ENCODE measurements at regions not wholly inside any gene's neighbourhood (a gene's known extent, or its start where the extent isn't known, plus 50 kb on each side); places are given as distances from the start of the nearest gene placed in this dataset.

- peak; percentile 68 for FAIRE-seq
These were observed 101.4 kb upstream of the GOLIM4 start for GRCh38 chr3:168197162-168197561.

- FAIRE-seq: no peak
These were observed 96.1 kb upstream of the GOLIM4 start for GRCh38 chr3:168191856-168192255.

- no peak for FAIRE-seq
These were observed 91.5 kb upstream of the GOLIM4 start for GRCh38 chr3:168187233-168187632.

GRCh38 chr3:168186293-168186983 is 90.7 kb upstream of the GOLIM4 start:
- FAIRE-seq: no peak

GRCh38 chr3:168183774-168184173 is 88.0 kb upstream of the GOLIM4 start:
- no peak for FAIRE-seq

- no peak for FAIRE-seq
These were observed 73.0 kb upstream of the GOLIM4 start for GRCh38 chr3:168168743-168169142.

GRCh38 chr3:168165390-168166269 is 69.9 kb upstream of the GOLIM4 start:
- peak; percentile 98 for FAIRE-seq

- no peak for FAIRE-seq
These were observed 66.4 kb upstream of the GOLIM4 start for GRCh38 chr3:168162172-168162571.

- FAIRE-seq: no peak
These were observed 66.0 kb upstream of the GOLIM4 start for GRCh38 chr3:168161696-168162095.

GRCh38 chr3:168157903-168158302 is 62.2 kb upstream of the GOLIM4 start:
- no peak for FAIRE-seq

- FAIRE-seq: no peak
These were observed 61.5 kb upstream of the GOLIM4 start for GRCh38 chr3:168157099-168157700.

- no peak for FAIRE-seq
These were observed 60.8 kb upstream of the GOLIM4 start for GRCh38 chr3:168156479-168156878.

- FAIRE-seq: no peak
These were observed 59.6 kb upstream of the GOLIM4 start for GRCh38 chr3:168155303-168155702.

GRCh38 chr3:168154089-168154488 is 58.4 kb upstream of the GOLIM4 start:
- no peak for FAIRE-seq

GRCh38 chr3:168152149-168152548 is 56.4 kb upstream of the GOLIM4 start:
- no peak for FAIRE-seq

Data from islet of Langerhans (tissue), 1 donor.